ENCODE measurements at regions not wholly inside any gene's neighbourhood (a gene's known extent, or its start where the extent isn't known, plus 50 kb on each side); places are given as distances from the start of the nearest gene placed in this dataset.

- DNase-seq (ENCODE audit: low read depth), result no peak
- no peak for TF ChIP-seq CTCF (conservative IDR thresholded peaks at IDR 0.05; ENCODE audit: control insufficient read depth, insufficient read depth, low read depth, low read length)
- no peak overlapping the region for H3K4me3 ChIP-seq (ENCODE audit: control insufficient read depth, low read depth, low read length)
These were observed 124.1 kb upstream of the HNRNPA3 start for GRCh38 chr2:177088529-177088928.

GRCh38 chr2:177090967-177091366 is 121.6 kb upstream of the HNRNPA3 start:
- no peak for TF ChIP-seq CTCF (conservative IDR thresholded peaks at IDR 0.05; ENCODE audit: control insufficient read depth, insufficient read depth, low read depth, low read length)

GRCh38 chr2:177093371-177093770 is 119.2 kb upstream of the HNRNPA3 start:
- no peak overlapping the region for H3K4me3 ChIP-seq (ENCODE audit: control insufficient read depth, low read depth, low read length)
- no peak for TF ChIP-seq CTCF (conservative IDR thresholded peaks at IDR 0.05; ENCODE audit: control insufficient read depth, insufficient read depth, low read depth, low read length)
- peak; percentile 47 for DNase-seq (ENCODE audit: low read depth)

More at GRCh38 chr2:177090967-177091366, 121.6 kb upstream of the HNRNPA3 start:
- no peak overlapping the region for H3K4me3 ChIP-seq (ENCODE audit: control insufficient read depth, low read depth, low read length)
- DNase-seq (ENCODE audit: low read depth), result no peak

- no peak for DNase-seq (ENCODE audit: low read depth)
- H3K4me3 ChIP-seq (ENCODE audit: control insufficient read depth, low read depth, low read length), result no peak overlapping the region
- TF ChIP-seq CTCF (conservative IDR thresholded peaks at IDR 0.05; ENCODE audit: control insufficient read depth, insufficient read depth, low read depth, low read length), result no peak
These were observed 114.5 kb upstream of the HNRNPA3 start for GRCh38 chr2:177098001-177098613.

- H3K4me3 ChIP-seq (ENCODE audit: control insufficient read depth, low read depth, low read length), result no peak overlapping the region
- no peak for TF ChIP-seq CTCF (conservative IDR thresholded peaks at IDR 0.05; ENCODE audit: control insufficient read depth, insufficient read depth, low read depth, low read length)
- no peak for DNase-seq (ENCODE audit: low read depth)
These were observed 110.7 kb upstream of the HNRNPA3 start for GRCh38 chr2:177101930-177102329.

GRCh38 chr2:177106212-177106611 is 106.4 kb upstream of the HNRNPA3 start:
- no peak for DNase-seq (ENCODE audit: low read depth)
- H3K4me3 ChIP-seq (ENCODE audit: control insufficient read depth, low read depth, low read length), result no peak overlapping the region
- peak; percentile 26 for TF ChIP-seq CTCF (conservative IDR thresholded peaks at IDR 0.05; ENCODE audit: control insufficient read depth, insufficient read depth, low read depth, low read length)

GRCh38 chr2:177108890-177109289 is 103.7 kb upstream of the HNRNPA3 start:
- no peak for DNase-seq (ENCODE audit: low read depth)
- TF ChIP-seq CTCF (conservative IDR thresholded peaks at IDR 0.05; ENCODE audit: control insufficient read depth, insufficient read depth, low read depth, low read length), result no peak

More at GRCh38 chr2:177108890-177109289, 103.7 kb upstream of the HNRNPA3 start:
- H3K4me3 ChIP-seq (ENCODE audit: control insufficient read depth, low read depth, low read length), result no peak overlapping the region
